ENCODE measurements at regions not wholly inside any gene's neighbourhood (a gene's known extent, or its start where the extent isn't known, plus 50 kb on each side); places are given as distances from the start of the nearest gene placed in this dataset.
"Not testable (repeated sequence)": the region's sequence is repeated elsewhere in the genome, so short reads cannot be mapped to it uniquely, and the experiment has no call there.

GRCh38 chr4:60575336-60575735 lies 624.8 kb upstream of the ADGRL3 start:
- no peak for DNase-seq

- no peak for DNase-seq
Observed at GRCh38 chr4:60579335-60579734, 620.8 kb upstream of the ADGRL3 start.

GRCh38 chr4:60581919-60582536 lies 618.1 kb upstream of the ADGRL3 start:
- DNase-seq, result no peak

GRCh38 chr4:60588556-60588955 lies 611.6 kb upstream of the ADGRL3 start:
- DNase-seq, result no peak

- no peak for DNase-seq
Observed at GRCh38 chr4:60589425-60589824, 610.7 kb upstream of the ADGRL3 start.

- no peak for DNase-seq
Observed at GRCh38 chr4:60590116-60590515, 610.0 kb upstream of the ADGRL3 start.

- DNase-seq, result no peak
Observed at GRCh38 chr4:60605646-60606354, 594.3 kb upstream of the ADGRL3 start.

- DNase-seq, result no peak
Observed at GRCh38 chr4:60611762-60612496, 588.2 kb upstream of the ADGRL3 start.

GRCh38 chr4:60617731-60618130 lies 582.4 kb upstream of the ADGRL3 start:
- DNase-seq, result no peak

- no peak for DNase-seq
Observed at GRCh38 chr4:60619531-60620305, 580.4 kb upstream of the ADGRL3 start.

- no peak for DNase-seq
Observed at GRCh38 chr4:60637976-60638375, 562.1 kb upstream of the ADGRL3 start.

GRCh38 chr4:60648774-60649173 lies 551.4 kb upstream of the ADGRL3 start:
- no peak for DNase-seq

- no peak for DNase-seq
Observed at GRCh38 chr4:60652933-60653332, 547.2 kb upstream of the ADGRL3 start.

GRCh38 chr4:60655356-60655755 lies 544.8 kb upstream of the ADGRL3 start:
- peak in 1 of 3 donors; percentile 12 for DNase-seq

- DNase-seq, result no peak
Observed at GRCh38 chr4:60656171-60656570, 544.0 kb upstream of the ADGRL3 start.

GRCh38 chr4:60657041-60657440 lies 543.1 kb upstream of the ADGRL3 start:
- no peak for DNase-seq

GRCh38 chr4:60657807-60658206 lies 542.3 kb upstream of the ADGRL3 start:
- DNase-seq, result peak in 2 of 3 donors; percentile 18 to 56

GRCh38 chr4:60663769-60664168 lies 536.4 kb upstream of the ADGRL3 start:
- no peak for DNase-seq

- DNase-seq, result no peak
Observed at GRCh38 chr4:60682901-60683300, 517.2 kb upstream of the ADGRL3 start.

- DNase-seq, result no peak
Observed at GRCh38 chr4:60683357-60683756, 516.8 kb upstream of the ADGRL3 start.

GRCh38 chr4:60683973-60684372 lies 516.2 kb upstream of the ADGRL3 start:
- no peak for DNase-seq

- DNase-seq, result not testable (repeated sequence)
Observed at GRCh38 chr4:60696062-60696461, 504.1 kb upstream of the ADGRL3 start.

- DNase-seq, result no peak
Observed at GRCh38 chr4:60709061-60709460, 491.1 kb upstream of the ADGRL3 start.

Measured in suppressor macrophage treated with lipopolysaccharide for 1 hour (primary cell).